H1 (cell line): ENCODE measurements at regions not wholly inside any gene's neighbourhood (a gene's known extent, or its start where the extent isn't known, plus 50 kb on each side); places are given as distances from the start of the nearest gene placed in this dataset.
A peak's percentile ranks its signal among the peaks of the same experiment; 100 is the strongest.

Experiments
- CTCF ChIA-PET: fragments of 300-600 bp; sonication (Branson Sonifier 250); formaldehyde crosslinking; loops from one replicate; lab custom pipeline; 2021; ENCODE audit not compliant: partially characterized antibody; lab: Charles Lee
- POLR2A ChIA-PET: fragments of 300-600 bp; sonication (Branson Sonifier 250); formaldehyde crosslinking; loops from one replicate; lab custom pipeline; 2021; ENCODE audit warnings: inconsistent platforms; ENCODE audit not compliant: partially characterized antibody; lab: Charles Lee
- DNase-seq, 2 experiments: peaks; one replicate each; pipeline versions ENCODE4 v3.0.0 to v3.0.0-alpha.2; 2010 to 2022; ENCODE audit warnings: low spot score in 2 of 2, low read depth in 1 of 2, mixed read lengths in 1 of 2
- FAIRE-seq: peaks from 2 replicates; lab custom pipeline; 2011; peaks lifted over from hg19 to GRCh38; lab: Jason Lieb, UNC
- H2AFZ ChIP-seq: 2 replicates; pipeline ENCODE4 v1.8.1; 2012; ENCODE audit warnings: low read length, inconsistent platforms
- H2AK5ac ChIP-seq: 2 replicates; pipeline ENCODE4 v1.6.1; 2013; ENCODE audit warnings: low read depth, low read length
- H2BK120ac ChIP-seq: replicated peaks from 2 replicates; pipeline ENCODE3; 2013; ENCODE audit warnings: low read depth, low read length, inconsistent platforms
- H2BK12ac ChIP-seq: 2 replicates; pipeline ENCODE4 v1.6.1; 2013; ENCODE audit warnings: low read depth, low read length
- H2BK15ac ChIP-seq: 2 replicates; pipeline ENCODE4 v1.6.1; 2013; ENCODE audit warnings: low read length
- H2BK20ac ChIP-seq: 2 replicates; pipeline ENCODE4 v1.6.1; 2013; ENCODE audit warnings: low read length
- H2BK5ac ChIP-seq: 2 replicates; pipeline ENCODE4 v1.6.1; 2013; ENCODE audit warnings: low read depth, low read length
- H3K14ac ChIP-seq: 2 replicates; pipeline ENCODE4 v1.6.1; 2013; ENCODE audit warnings: inconsistent platforms; ENCODE audit not compliant: insufficient read length
- H3K18ac ChIP-seq: 2 replicates; pipeline ENCODE4 v1.6.1; 2013; ENCODE audit warnings: low read length; ENCODE audit errors: extremely low read depth
- H3K23ac ChIP-seq: 2 replicates; pipeline ENCODE4 v1.6.1; 2013; ENCODE audit warnings: inconsistent platforms; ENCODE audit not compliant: insufficient read length
- H3K23me2 ChIP-seq: 2 replicates; pipeline ENCODE4 v1.6.1; 2013; ENCODE audit warnings: low read depth, low read length
- H3K27ac ChIP-seq: 2 replicates; pipeline ENCODE4 v1.6.1; 2011; ENCODE audit warnings: low read depth, low read length, inconsistent platforms
- H3K27me3 ChIP-seq, 4 experiments: replicated peaks in 1 of 4; 1 replicate in 1 of 4; 2 replicates in 3 of 4; pipeline versions ENCODE4 v1.6.1 to v1.8.1; 2011 to 2013; ENCODE audit warnings: low read length in 3 of 4, mild to moderate bottlenecking in 3 of 4, inconsistent platforms in 2 of 4, mixed read lengths in 2 of 4, moderate library complexity in 1 of 4; ENCODE audit not compliant: control insufficient read depth in 3 of 4, insufficient read depth in 3 of 4; ENCODE audit errors: extremely low read depth in 1 of 4
- H3K36me3 ChIP-seq, 4 experiments: 2 replicates each; pipeline versions ENCODE4 v1.6.1 to v1.8.1; 2011 to 2013; ENCODE audit warnings: mild to moderate bottlenecking in 4 of 4, low read length in 3 of 4, moderate library complexity in 2 of 4, control low read depth in 1 of 4, inconsistent platforms in 1 of 4; ENCODE audit not compliant: insufficient read depth in 4 of 4, control insufficient read depth in 2 of 4
- H3K4ac ChIP-seq: replicated peaks from 2 replicates; pipeline ENCODE3; 2013; ENCODE audit warnings: low read length, low read depth, mixed read lengths, inconsistent platforms; ENCODE audit not compliant: insufficient read length
- H3K4me1 ChIP-seq, 4 experiments: replicated peaks in 1 of 4; 1 replicate in 1 of 4; 2 replicates in 3 of 4; pipeline versions ENCODE4 v1.6.1 to v1.8.1; 2011 to 2013; ENCODE audit warnings: low read length in 3 of 4, inconsistent platforms in 2 of 4, mixed read lengths in 1 of 4; ENCODE audit not compliant: insufficient read depth in 4 of 4, control insufficient read depth in 3 of 4
- H3K4me2 ChIP-seq, 2 experiments: 2 replicates each; pipeline versions ENCODE4 v1.6.1 to v1.8.1; 2011 to 2013; ENCODE audit warnings: low read depth in 2 of 2, low read length in 2 of 2, control low read depth in 1 of 2, inconsistent platforms in 1 of 2, mild to moderate bottlenecking in 1 of 2; ENCODE audit not compliant: insufficient read depth in 1 of 2
- H3K4me3 ChIP-seq, 4 experiments: fragments of 200-600, 300-600 bp in 1 of 4; sonication (generic), shearing (Covaris generic), sonication (Bioruptor Twin) in 1 of 4; 2 replicates each; pipeline versions ENCODE4 v1.5.1 to v1.8.1; 2011 to 2016; ENCODE audit warnings: low read length in 4 of 4, low read depth in 3 of 4, control low read depth in 2 of 4, inconsistent platforms in 2 of 4, mild to moderate bottlenecking in 2 of 4, mixed read lengths in 1 of 4, moderate library complexity in 1 of 4; ENCODE audit not compliant: insufficient read depth in 2 of 4; ENCODE audit errors: extremely low read depth in 1 of 4
- H3K56ac ChIP-seq: replicated peaks from 2 replicates; pipeline ENCODE3; 2013; ENCODE audit warnings: low read depth, mild to moderate bottlenecking, mixed read lengths, low read length, inconsistent platforms; ENCODE audit not compliant: insufficient read length
- H3K79me1 ChIP-seq: 2 replicates; pipeline ENCODE4 v1.6.1; 2013; ENCODE audit warnings: low read depth, low read length, control low read depth
- H3K79me2 ChIP-seq, 2 experiments: 2 replicates each; pipeline versions ENCODE4 v1.6.1 to v1.8.1; 2012 to 2013; ENCODE audit warnings: low read length in 2 of 2, mild to moderate bottlenecking in 2 of 2, inconsistent platforms in 1 of 2; ENCODE audit not compliant: insufficient read depth in 2 of 2, control insufficient read depth in 1 of 2
- H3K9ac ChIP-seq, 4 experiments: replicated peaks in 1 of 4; 1 replicate in 1 of 4; 2 replicates in 3 of 4; pipeline versions ENCODE4 v1.6.1 to v1.8.1; 2011 to 2013; ENCODE audit warnings: low read depth in 3 of 4, low read length in 3 of 4, control low read depth in 2 of 4, mild to moderate bottlenecking in 2 of 4, moderate library complexity in 2 of 4, inconsistent platforms in 1 of 4; ENCODE audit errors: extremely low read depth in 1 of 4
- H3K9me3 ChIP-seq, 2 experiments: 2 replicates each; pipeline versions ENCODE4 v1.6.1 to v1.8.1; 2012 to 2013; ENCODE audit warnings: mild to moderate bottlenecking in 2 of 2, moderate library complexity in 2 of 2, control low read depth in 1 of 2, inconsistent platforms in 1 of 2, low read depth in 1 of 2, low read length in 1 of 2, mixed read lengths in 1 of 2; ENCODE audit not compliant: insufficient read depth in 2 of 2
- H4K20me1 ChIP-seq, 2 experiments: replicated peaks in 1 of 2; 2 replicates each; pipeline versions ENCODE3 to v1.8.1; 2011 to 2013; ENCODE audit warnings: inconsistent platforms in 2 of 2, low read length in 2 of 2, mild to moderate bottlenecking in 1 of 2; ENCODE audit not compliant: insufficient read depth in 2 of 2, control insufficient read depth in 1 of 2
- H4K5ac ChIP-seq: 2 replicates; pipeline ENCODE4 v1.6.1; 2013; ENCODE audit warnings: low read length, low read depth, mixed read lengths, inconsistent platforms; ENCODE audit not compliant: insufficient read length
- H4K8ac ChIP-seq: 2 replicates; pipeline ENCODE4 v1.8.0; 2013; ENCODE audit warnings: mild to moderate bottlenecking, moderate library complexity, low read length, inconsistent platforms; ENCODE audit not compliant: insufficient read depth; ENCODE audit errors: extremely low read depth
- H4K91ac ChIP-seq: replicated peaks from 2 replicates; pipeline ENCODE3; 2013; ENCODE audit warnings: low read length, mixed read lengths, inconsistent platforms; ENCODE audit not compliant: insufficient read length
- CEBPB ChIP-seq: IDR thresholded peaks from 2 replicates; pipeline ENCODE4 v1.6.1; 2012; ENCODE audit warnings: low read depth, low read length
- RAD21 ChIP-seq, 2 experiments: IDR thresholded peaks in 1 of 2; conservative IDR thresholded peaks in 1 of 2; 2 replicates each; pipeline ENCODE4 v1.6.1; 2011; ENCODE audit warnings: low read depth in 2 of 2, low read length in 2 of 2, improper control_type of control experiment in 1 of 2, inconsistent platforms in 1 of 2, mild to moderate bottlenecking in 1 of 2, moderate library complexity in 1 of 2
- WGBS, 2 experiments: shearing (Covaris generic) in 1 of 2; methylation state at CpG; one replicate each; pipeline versions ENCODE4 v1.1.6 to v1.1.7; 2013 to 2015; ENCODE audit warnings: low lambda C conversion rate in 2 of 2, mixed read lengths in 2 of 2, inconsistent platforms in 1 of 2, low coverage in 1 of 2, missing lambda C conversion rate in 1 of 2; ENCODE audit not compliant: insufficient replicate concordance in 2 of 2, insufficient coverage in 1 of 2, insufficient read length in 1 of 2; ENCODE audit errors: extremely low coverage in 1 of 2, missing lambda C conversion rate in 1 of 2; 5-methylcytosine and 5-hydroxymethylcytosine counted together

DNA sequence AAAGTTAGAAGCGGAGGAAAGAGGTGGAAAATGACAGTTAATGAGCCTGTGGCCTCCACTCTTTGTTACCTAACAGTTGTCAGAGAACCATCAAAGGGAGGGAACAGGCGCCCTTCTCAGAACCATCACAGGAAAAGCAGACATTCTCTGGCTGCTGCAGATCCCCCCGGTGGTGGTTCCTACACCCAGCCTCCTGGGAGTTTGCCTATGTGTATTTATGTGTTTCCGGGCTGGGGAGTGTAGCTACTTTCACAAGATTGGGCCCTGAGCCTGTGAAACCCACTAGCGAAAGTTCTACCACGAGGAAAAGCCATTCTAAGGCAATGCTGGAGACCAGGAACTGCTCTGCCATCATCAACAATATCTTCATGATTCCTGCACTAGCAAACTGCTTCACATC lies 52.7 kb upstream of the BCOR start:
- Histone ChIP-seq H3K23ac (no peak overlapping the region), H3K56ac (no peak overlapping the region), H4K5ac (no peak overlapping the region), H2BK20ac (no peak overlapping the region), H2BK5ac (no peak overlapping the region), H3K9me3 (no peaks in the 10 kb centered on the region), H4K20me1 (peaks cover 0 to 5% of the 10 kb centered on the region in 2 experiments), H3K4me2 (peak overlapping the region in 1 of 2 experiments; percentile 92; a peak in 1 of 4 replicates), H3K9ac (no peak overlapping the region), H3K4me3 (no peak overlapping the region), H3K27me3 (peaks cover 8 to 56% (median 45%) of the 10 kb centered on the region in 4 experiments), H3K4ac (no peak overlapping the region), H3K18ac (peak overlapping the region; percentile 32; the same call in 1 of the 2 replicates), H2AK5ac (no peak overlapping the region), H3K14ac (no peak overlapping the region), H3K23me2 (peaks cover 25% of the 10 kb centered on the region; the same call in 1 of the 2 replicates), H3K4me1 (peaks cover 8 to 33% (median 20%) of the 10 kb centered on the region in 4 experiments), H2BK15ac (0 out of 2 replicates have a peak overlapping the region, but pooled peaks have one; percentile 29), H3K36me3 (no peaks in the 10 kb centered on the region), H3K79me2 (peaks cover 0 to 3% of the 10 kb centered on the region in 2 experiments; a peak in 1 of 4 replicates), H3K79me1 (no peaks in the 10 kb centered on the region), H2BK12ac (0 out of 2 replicates have a peak overlapping the region, but pooled peaks have one; percentile 63), H2BK120ac (no peak overlapping the region), H4K91ac (no peak overlapping the region), H4K8ac (no peak overlapping the region), H3K27ac (no peak overlapping the region), H2AFZ (no peak overlapping the region)
- ChIA-PET POLR2A (interaction anchor here (7.6 to 20.0 kb wide), 2 partner anchors 16 to 52 kb away, joined by 129 to 509 read pairs; partner anchors contain the start of gene BCOR), CTCF (interaction anchor here (0.7 kb wide), 1 partner anchor 49 kb away, joined by 3 read pairs; no protein-coding TSS in a partner anchor)
- DNase-seq (no peak), FAIRE-seq (no peak)
- TF ChIP-seq RAD21 (IDR thresholded peaks at IDR 0.05 in 1 of 2, conservative IDR thresholded peaks at IDR 0.05 in 1 of 2; ENCODE audit: low read depth in 2 of 2, low read length in 2 of 2) (0 out of 4 replicates have a peak, but pooled peaks of 1 of the 2 experiments have one; percentile 8), CEBPB (no peak)
- WGBS, 2 experiments, result 48% methylated on average over 3 of the region's 6 CpGs; no CpG with 5 or more reads in 1 of the 2 experiments
